ENCODE measurements at regions not wholly inside any gene's neighbourhood (a gene's known extent, or its start where the extent isn't known, plus 50 kb on each side); places are given as distances from the start of the nearest gene placed in this dataset.

- intact Hi-C loops (cut with DNase I), result loop anchor here (10.0 kb wide), 1 partner anchor 56 kb away; no protein-coding TSS in a partner anchor
- ATAC-seq (no peak), DNase-seq (ENCODE audit: missing footprints) (no peak)
Observed at GRCh38 chr17:79509008-79509407, 101.8 kb downstream of the RBFOX3 start.

DNA sequence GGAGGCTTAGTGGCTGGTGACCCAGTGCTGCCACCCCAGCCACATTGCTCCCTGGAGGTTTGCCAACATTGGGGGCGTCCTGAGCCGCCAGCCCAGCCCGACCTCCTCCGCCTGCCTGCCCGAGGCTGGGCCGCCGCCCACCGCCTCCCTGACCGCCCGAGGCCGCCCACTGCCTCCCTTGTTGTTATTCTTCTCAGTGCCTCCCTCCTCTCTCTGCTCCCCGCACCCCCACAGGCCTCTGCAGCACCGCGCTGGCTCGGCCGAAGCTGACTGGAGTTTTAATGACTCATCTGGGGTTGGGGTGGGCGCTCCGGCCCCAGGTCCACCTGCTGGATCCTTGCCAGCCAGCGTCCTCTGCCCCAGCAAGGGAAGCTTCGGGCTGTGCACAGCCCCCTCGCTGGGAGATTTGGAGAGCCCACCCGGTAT is 102.5 kb downstream of the RBFOX3 start:
- ATAC-seq (no peak), DNase-seq (ENCODE audit: missing footprints) (no peak)
- intact Hi-C loops (cut with DNase I), result loop anchor here (10.0 kb wide), 1 partner anchor 56 kb away; no protein-coding TSS in a partner anchor

DNA sequence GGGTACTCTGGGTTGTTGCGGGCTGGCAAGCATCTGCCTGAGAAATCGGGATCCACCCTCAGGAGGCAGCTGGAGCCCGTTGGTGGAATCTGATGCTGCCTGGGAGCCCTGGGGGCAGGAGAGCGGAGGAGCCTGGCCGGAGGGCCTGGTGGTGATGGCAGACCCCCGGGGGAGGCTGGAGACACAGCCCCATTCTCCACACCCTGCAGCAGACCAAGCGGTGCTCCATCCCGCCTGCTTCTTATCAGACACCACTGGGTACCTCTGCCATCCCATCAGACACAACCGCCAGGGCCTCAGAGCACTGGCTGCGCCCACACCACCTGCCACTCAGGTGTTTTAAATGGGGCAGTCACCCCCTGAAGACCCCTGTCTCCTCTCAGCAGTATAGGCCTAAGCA is 103.9 kb downstream of the RBFOX3 start:
- intact Hi-C loops (cut with DNase I), result loop anchor here (10.0 kb wide), 1 partner anchor 58 kb away; no protein-coding TSS in a partner anchor
- ATAC-seq (no peak), DNase-seq (ENCODE audit: missing footprints) (no peak)

- intact Hi-C loops (cut with DNase I), result loop anchor here (10.0 kb wide), 1 partner anchor 58 kb away; no protein-coding TSS in a partner anchor
- DNase-seq (ENCODE audit: missing footprints), result no peak
- no peak for ATAC-seq
Observed at GRCh38 chr17:79506150-79506870, 104.5 kb downstream of the RBFOX3 start.

GRCh38 chr17:79505199-79505598 is 105.7 kb downstream of the RBFOX3 start:
- DNase-seq (ENCODE audit: missing footprints), result no peak
- ATAC-seq, result no peak
- intact Hi-C loops (cut with DNase I), result loop anchor here (10.0 kb wide), 1 partner anchor 60 kb away; no protein-coding TSS in a partner anchor

- no peak for ATAC-seq
- intact Hi-C loops (cut with DNase I), result loop anchor here (10.0 kb wide), 1 partner anchor 61 kb away; no protein-coding TSS in a partner anchor
- no peak for DNase-seq (ENCODE audit: missing footprints)
Observed at GRCh38 chr17:79504181-79504605, 106.7 kb downstream of the RBFOX3 start.

- DNase-seq (ENCODE audit: missing footprints), result no peak
- intact Hi-C loops (cut with DNase I), result loop anchor here (10.0 kb wide), 1 partner anchor 62 kb away; no protein-coding TSS in a partner anchor
- ATAC-seq, result no peak
Observed at GRCh38 chr17:79503126-79503839, 107.6 kb downstream of the RBFOX3 start.

- no peak for ATAC-seq
- intact Hi-C loops (cut with DNase I), result loop anchor here (10.0 kb wide), 1 partner anchor 63 kb away; no protein-coding TSS in a partner anchor
- DNase-seq (ENCODE audit: missing footprints), result no peak
Observed at GRCh38 chr17:79501910-79502309, 108.9 kb downstream of the RBFOX3 start.

GRCh38 chr17:79500745-79501618 is 109.9 kb downstream of the RBFOX3 start:
- no peak for DNase-seq (ENCODE audit: missing footprints)
- ATAC-seq, result no peak
- intact Hi-C loops (cut with DNase I), result loop anchor here (10.0 kb wide), 1 partner anchor 64 kb away; no protein-coding TSS in a partner anchor

- intact Hi-C loops (cut with DNase I), result no loop called here
- no peak for ATAC-seq
- no peak for DNase-seq (ENCODE audit: missing footprints)
Observed at GRCh38 chr17:79498854-79499253, 112.0 kb downstream of the RBFOX3 start.

GRCh38 chr17:79497777-79498348 is 113.0 kb downstream of the RBFOX3 start:
- DNase-seq (ENCODE audit: missing footprints) (no peak), ATAC-seq (no peak)
- intact Hi-C loops (cut with DNase I), result no loop called here

DNA sequence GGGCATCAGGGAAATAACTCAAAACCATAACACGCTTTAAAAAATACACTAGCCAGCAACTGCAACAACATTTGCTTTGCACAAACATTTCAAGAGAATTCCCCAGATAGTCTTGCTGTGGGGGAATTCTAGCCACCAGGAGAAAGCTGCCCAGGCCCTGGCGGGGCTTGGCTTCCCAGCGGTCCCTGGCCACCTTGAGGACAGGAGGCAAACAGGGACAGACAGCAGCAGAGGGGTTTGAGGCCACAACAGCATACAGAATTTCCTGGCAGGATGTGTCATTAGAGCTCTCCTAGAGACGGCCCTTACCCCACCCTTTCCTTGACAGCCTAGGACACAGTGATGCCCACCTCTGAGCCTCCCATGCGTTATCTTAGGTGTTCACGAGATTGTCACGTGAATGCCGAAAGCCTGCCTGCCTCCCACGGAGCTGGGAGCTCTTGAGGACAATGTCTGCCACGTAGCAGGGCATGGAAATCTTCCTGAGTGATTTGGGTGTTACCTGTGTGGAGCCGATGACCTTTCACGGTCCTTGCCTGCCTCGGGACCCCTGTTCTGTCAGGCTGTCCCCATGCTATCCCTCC is 114.3 kb downstream of the RBFOX3 start:
- intact Hi-C loops (cut with DNase I), result no loop called here
- ATAC-seq, result no peak

GRCh38 chr17:79495665-79496064 is 115.2 kb downstream of the RBFOX3 start:
- DNase-seq (ENCODE audit: missing footprints), result no peak
- no peak for ATAC-seq
- intact Hi-C loops (cut with DNase I), result no loop called here

More for the DNA sequence above, 114.3 kb downstream of the RBFOX3 start:
- no peak for DNase-seq (ENCODE audit: missing footprints)

DNA sequence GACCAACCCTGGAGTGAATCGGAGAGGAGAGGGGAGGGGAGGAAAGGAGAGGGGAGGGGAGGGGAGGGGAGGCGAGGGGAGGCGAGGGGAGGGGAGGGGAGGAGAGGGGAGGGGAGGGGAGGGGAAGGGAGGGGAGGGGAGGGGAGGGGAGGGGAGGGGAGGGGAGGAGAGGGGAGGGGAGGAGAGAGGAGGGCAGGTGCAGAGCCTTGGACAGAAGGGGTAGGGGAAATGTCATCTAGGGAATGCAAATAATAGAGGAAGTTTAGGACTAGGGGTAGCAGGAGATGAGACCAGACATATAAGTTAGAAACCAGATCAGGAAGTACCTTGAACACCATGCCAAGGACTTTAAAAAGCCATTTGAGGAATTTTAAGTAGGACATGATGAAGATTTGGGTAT is 119.8 kb downstream of the RBFOX3 start:
- no peak for DNase-seq (ENCODE audit: missing footprints)
- ATAC-seq, result no peak
- intact Hi-C loops (cut with DNase I), result no loop called here

GRCh38 chr17:79490530-79490929 is 120.3 kb downstream of the RBFOX3 start:
- intact Hi-C loops (cut with DNase I), result no loop called here
- no peak for DNase-seq (ENCODE audit: missing footprints)
- no peak for ATAC-seq

GRCh38 chr17:79487149-79487548 is 123.7 kb downstream of the RBFOX3 start:
- ATAC-seq (no peak), DNase-seq (ENCODE audit: missing footprints) (no peak)
- intact Hi-C loops (cut with DNase I), result no loop called here

DNA sequence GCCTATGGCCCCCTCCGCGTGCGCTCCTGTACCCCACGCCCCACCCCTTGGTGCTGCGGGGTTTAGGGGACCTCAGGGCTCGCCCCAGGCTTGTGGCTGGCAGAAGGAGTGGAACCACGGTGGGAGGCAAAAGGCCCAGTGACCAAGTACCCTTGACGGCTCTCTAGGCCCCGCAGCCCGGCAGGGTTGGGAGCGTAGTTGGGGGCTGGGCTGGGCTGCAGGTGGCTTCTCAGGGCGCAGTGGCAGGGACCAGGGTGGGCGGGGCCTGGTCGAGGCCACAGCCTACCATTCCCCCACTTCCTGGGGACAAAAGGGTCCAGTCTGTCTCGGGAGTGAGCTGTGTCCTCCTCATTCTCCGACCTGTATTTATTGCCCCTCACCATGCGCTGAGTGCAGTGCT is 124.9 kb downstream of the RBFOX3 start:
- ATAC-seq (no peak), DNase-seq (ENCODE audit: missing footprints) (no peak)
- intact Hi-C loops (cut with DNase I), result no loop called here

- no peak for ATAC-seq
- intact Hi-C loops (cut with DNase I), result no loop called here
- no peak for DNase-seq (ENCODE audit: missing footprints)
Observed at GRCh38 chr17:79485419-79485985, 125.3 kb downstream of the RBFOX3 start.
